NCI-H2107 treated with DMSO at 0.1 percent for 48 hours (cell line): ENCODE measurements at regions not wholly inside any gene's neighbourhood (a gene's known extent, or its start where the extent isn't known, plus 50 kb on each side); places are given as distances from the start of the nearest gene placed in this dataset.
"Not testable (repeated sequence)": the region's sequence is repeated elsewhere in the genome, so short reads cannot be mapped to it uniquely, and the experiment has no call there.

Experiments
- DNase-seq: peaks from one replicate; lab custom pipeline; 2025; ENCODE audit not compliant: unreplicated experiment; lab: John Stamatoyannopoulos, UW

GRCh38 chr2:217597681-217598080 is 405.1 kb downstream of the TNS1 start:
- DNase-seq: no peak

GRCh38 chr2:217597145-217597544 is 405.6 kb downstream of the TNS1 start:
- DNase-seq: no peak

GRCh38 chr2:217593732-217594131 is 409.1 kb downstream of the TNS1 start:
- no peak for DNase-seq

GRCh38 chr2:217588266-217588665 is 414.5 kb downstream of the TNS1 start:
- no peak for DNase-seq

- DNase-seq: no peak
These were observed 417.4 kb downstream of the TNS1 start for GRCh38 chr2:217585362-217585761.

- not testable (repeated sequence) for DNase-seq
These were observed 422.4 kb downstream of the TNS1 start for GRCh38 chr2:217580407-217580806.

GRCh38 chr2:217573571-217573970 is 429.2 kb downstream of the TNS1 start:
- DNase-seq: no peak

GRCh38 chr2:217570394-217570793 is 432.4 kb downstream of the TNS1 start:
- no peak for DNase-seq

- DNase-seq: no peak
These were observed 434.4 kb downstream of the TNS1 start for GRCh38 chr2:217568289-217568971.

GRCh38 chr2:217563565-217563964 is 439.2 kb downstream of the TNS1 start:
- no peak for DNase-seq

- DNase-seq: no peak
These were observed 439.8 kb downstream of the TNS1 start for GRCh38 chr2:217562871-217563480.

GRCh38 chr2:217559084-217559483 is 443.7 kb downstream of the TNS1 start:
- DNase-seq: no peak

- DNase-seq: no peak
These were observed 447.5 kb downstream of the TNS1 start for GRCh38 chr2:217555081-217555876.

GRCh38 chr2:217553679-217554078 is 449.1 kb downstream of the TNS1 start:
- no peak for DNase-seq

- no peak for DNase-seq
These were observed 449.6 kb downstream of the TNS1 start for GRCh38 chr2:217553202-217553601.

- no peak for DNase-seq
These were observed 450.7 kb downstream of the TNS1 start for GRCh38 chr2:217552081-217552480.

- DNase-seq: no peak
These were observed 451.4 kb downstream of the TNS1 start for GRCh38 chr2:217551252-217551899.

- no peak for DNase-seq
These were observed 463.7 kb downstream of the TNS1 start for GRCh38 chr2:217539126-217539525.

- no peak for DNase-seq
These were observed 464.1 kb downstream of the TNS1 start for GRCh38 chr2:217538719-217539118.

GRCh38 chr2:217535957-217536708 is 466.7 kb downstream of the TNS1 start:
- no peak for DNase-seq
